ENCODE measurements at regions not wholly inside any gene's neighbourhood (a gene's known extent, or its start where the extent isn't known, plus 50 kb on each side); places are given as distances from the start of the nearest gene placed in this dataset.

DNA sequence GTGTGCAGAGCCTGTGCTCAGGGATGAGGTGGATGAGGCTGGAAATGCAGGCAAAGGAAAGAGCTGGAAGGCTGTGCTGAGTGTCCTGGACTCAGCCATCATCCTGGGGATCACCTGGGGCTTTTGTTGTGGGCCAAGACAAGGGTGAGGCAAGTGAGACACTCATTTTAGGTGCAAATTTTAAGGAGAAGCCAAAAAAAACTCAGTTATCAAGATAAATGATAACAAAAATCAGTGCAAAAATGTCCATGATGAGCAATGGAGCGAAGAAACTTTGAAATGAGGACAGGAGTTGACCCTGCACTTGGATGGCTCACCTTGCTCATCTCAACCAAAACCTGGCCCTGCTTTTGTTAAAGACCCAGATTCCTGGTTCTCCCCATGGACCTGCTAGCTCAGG is 141.9 kb downstream of the MYCN start:
- no peak for DNase-seq (ENCODE audit: low spot score)

DNA sequence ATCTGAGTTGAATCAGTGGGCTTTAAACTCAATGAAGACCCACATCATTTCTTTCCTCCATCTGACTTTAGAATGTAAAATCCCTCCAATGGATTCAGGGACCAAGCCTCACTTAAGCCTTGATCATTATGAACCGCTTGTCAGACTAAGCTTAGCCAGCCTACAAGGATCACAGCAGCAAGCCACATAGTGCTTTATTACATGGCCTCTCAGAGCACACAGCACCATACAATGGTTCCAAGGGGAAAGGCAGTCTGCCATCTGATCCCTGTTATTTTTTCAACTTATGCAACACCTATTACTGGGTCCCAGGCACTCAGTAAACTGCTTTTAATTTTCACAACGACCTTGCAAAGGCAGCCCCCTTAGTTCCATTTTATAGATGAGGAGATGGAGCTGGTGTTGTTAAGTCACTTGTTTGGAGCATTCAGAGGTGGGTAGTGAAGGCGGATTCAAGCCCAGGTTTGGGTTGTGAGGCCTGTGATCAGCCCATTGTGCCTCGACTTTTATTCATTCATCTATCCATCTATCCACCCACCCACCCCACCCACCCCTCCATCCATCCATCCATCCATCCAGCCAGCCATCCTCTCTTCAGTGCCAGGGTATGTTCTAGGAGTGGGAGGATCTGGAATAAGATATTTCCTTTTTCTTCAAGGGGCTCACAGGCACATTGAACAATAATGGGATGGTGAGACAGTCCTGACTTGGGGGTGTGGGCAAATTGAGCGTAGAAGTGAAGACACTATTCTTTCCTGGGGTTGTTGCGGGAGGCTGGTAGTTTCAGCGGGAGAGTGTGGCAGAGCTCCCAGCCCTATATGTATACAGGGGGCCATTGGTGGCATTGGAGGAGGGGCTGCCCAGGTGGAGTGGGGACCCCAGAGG is 141.2 kb downstream of the MYCN start:
- no peak for DNase-seq (ENCODE audit: low spot score)

DNA sequence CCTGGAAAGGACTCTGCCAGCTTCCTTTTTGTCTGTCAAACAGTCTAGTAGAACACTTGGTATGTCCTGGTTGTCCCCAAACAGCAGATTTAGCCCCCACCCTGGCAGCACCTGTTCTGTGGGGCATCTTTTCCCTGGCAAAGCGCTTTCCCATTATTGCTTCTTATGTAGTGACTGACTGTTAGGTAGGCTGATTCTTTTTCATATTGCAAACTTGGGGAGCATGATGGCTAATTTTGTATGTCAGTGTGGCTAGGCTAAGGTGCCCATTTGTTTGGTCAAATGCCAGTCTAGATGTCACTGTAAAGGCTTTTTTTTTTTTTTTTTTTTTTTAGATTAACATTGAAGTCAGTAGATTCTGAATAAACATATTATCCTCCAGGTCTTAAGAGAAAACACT is 140.2 kb downstream of the MYCN start:
- no peak for DNase-seq (ENCODE audit: low spot score)

DNA sequence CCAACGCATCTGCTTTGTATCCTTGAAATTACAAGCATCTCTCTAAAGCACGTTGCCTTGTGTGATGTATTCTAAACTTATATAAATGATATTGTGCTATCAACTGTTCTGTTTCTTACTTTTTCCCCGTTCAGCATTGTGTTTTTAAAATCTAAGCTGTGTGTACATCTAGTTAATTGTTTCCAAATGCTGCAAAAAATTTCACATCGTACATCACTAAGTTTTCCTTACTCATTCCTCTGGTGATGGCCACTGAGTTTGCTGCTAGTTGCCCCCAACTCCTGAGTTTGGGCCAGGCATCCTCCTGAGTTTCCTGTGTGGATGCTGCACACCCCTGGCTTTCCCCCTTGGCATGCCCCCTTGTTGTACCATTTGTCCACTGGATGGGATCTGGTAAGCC is 139.7 kb downstream of the MYCN start:
- no peak for DNase-seq (ENCODE audit: low spot score)

DNA sequence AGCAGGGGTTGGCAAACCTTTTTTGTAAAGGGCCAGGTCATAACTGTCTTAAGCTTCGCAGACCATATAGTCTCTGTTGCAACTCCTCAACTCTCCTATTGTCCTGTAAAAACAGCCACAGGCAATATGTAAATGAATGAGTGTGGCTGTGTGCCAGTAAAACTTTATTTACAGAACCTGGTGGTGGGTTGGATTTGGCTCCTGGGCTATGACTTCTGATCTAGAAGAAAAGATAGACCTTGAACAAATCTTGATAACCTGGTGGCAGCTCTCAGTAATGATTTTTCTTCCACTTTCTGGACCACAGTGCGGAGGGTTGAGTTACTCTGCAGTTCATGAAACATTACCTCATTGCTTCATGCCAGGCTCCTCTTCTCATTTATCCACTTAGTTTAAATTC is 139.3 kb downstream of the MYCN start:
- DNase-seq (ENCODE audit: low spot score): no peak

DNA sequence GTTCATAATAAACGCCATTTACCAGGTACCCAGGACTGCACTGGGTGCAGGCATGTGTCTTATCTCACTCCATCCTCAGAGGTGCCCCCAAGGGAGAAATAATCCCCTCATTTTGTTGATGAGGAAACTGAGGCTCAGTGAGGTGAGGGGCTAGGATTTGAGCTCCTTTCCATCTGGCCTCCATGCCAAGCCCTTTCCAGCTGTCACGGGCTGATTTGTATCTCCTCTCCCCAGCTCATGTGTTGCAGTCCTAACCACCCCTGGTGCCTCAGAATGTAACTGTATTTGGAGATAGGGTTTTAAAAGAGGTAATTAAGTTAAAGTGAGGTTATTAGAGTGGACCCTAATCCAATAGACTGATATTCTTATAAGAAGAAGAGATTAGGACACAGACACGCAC is 137.3 kb downstream of the MYCN start:
- DNase-seq (ENCODE audit: low spot score): no peak

DNA sequence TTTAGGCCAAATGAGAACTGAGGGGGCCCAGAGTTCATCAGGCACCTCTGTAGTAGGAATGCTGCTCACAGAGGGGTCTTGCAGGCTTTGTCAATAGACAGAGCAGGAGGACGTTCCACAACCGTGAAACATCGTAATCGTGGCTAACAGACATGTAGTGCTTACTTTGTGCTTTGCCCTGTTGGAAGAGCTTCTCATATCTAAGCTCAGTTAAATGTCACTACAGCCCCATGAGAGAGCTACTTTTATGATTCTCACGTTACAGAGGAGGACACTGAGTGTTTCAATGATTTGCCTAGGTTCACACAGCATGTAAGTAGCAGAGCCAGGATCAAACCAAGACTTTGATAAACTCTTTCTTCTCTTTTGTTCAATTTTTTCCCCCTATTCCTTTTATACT is 136.6 kb downstream of the MYCN start:
- DNase-seq (ENCODE audit: low spot score): no peak

DNA sequence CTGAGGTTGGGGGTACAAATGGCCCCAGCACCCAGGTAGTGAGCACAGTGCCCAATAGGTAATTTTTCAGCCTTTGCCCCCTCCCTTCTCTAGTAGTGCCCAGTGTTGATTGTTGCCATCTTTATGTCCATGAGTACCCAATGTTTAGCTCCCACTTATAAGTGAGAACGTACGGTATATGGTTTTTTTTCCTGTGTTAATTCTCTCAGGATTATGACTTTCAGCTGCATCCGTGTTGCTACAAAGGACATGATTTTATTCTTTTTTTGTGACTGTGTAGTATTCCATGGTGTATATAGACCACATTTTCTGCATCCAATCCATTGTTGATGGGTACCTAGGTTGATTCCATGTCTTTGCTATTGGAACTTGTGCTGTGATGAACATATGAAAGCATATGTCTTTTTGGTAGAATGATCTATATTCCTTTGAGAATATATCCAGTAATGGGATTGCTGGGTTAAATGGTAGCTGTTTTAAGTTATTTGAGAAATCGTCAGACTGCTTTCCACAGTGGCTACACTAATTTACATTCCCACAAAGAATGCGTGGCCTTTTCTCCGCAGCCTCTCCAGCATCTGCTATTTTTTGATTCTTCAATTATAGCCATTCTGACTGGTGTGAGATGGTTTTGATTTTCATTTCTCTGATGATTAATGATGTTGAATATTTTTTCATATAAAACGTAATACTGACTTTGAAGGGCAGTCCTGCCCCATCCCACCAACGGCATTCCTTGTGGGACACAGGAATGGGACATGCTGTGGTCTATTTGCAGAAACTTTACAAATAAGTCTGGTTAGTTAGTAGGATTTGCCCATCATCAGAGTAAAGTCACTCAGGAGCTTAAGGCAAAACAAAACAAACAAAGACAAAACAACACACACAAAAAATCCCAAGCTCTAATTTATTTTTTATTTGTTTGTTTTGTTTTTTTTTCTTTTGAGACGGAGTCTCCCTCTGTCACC is 135.0 kb downstream of the MYCN start:
- DNase-seq (ENCODE audit: low spot score): no peak

DNA sequence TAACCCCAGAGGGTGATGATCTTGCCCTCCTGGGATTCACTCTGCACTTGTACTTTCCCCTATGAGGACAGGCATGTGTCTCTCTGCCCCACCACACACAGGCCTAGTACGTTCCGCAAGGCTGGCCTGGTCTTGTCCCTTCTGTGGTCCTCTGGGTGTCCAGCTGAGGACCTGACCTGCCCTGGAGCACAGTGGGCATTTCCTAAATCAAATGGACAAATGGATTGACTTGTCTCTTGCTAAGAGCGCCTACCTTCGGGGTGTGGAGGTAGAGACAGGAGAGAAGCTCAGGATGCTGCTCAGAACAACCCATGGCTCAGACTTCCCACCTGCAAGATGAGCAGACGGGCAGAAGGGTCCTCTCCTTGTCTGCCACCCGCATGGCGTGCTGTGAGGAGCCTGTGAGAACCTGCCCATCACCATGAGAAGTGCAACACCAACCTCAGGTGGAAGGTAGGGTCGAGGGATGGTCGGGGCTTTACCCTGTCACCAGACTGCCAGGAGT is 133.6 kb downstream of the MYCN start:
- no peak for DNase-seq (ENCODE audit: low spot score)

DNA sequence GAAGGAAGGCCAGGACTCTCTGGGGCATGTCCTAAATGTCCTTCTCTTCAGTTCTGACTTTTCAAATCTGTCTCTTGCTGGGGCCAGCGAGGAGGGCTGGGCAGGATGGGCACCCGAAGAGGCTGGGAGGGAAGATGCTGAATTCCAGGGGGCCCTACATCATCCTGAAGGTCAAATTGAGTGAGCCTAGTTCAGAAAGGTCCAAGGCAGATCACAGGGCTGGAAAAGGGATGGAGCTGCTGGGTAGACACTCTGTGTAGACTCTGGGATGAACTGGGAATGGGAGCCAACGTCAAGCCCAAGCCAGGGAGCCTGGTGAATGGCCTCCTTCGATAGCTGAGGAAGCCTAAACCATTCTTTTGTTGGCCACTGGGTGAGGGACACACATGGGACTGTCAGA is 133.1 kb downstream of the MYCN start:
- no peak for DNase-seq (ENCODE audit: low spot score)

DNA sequence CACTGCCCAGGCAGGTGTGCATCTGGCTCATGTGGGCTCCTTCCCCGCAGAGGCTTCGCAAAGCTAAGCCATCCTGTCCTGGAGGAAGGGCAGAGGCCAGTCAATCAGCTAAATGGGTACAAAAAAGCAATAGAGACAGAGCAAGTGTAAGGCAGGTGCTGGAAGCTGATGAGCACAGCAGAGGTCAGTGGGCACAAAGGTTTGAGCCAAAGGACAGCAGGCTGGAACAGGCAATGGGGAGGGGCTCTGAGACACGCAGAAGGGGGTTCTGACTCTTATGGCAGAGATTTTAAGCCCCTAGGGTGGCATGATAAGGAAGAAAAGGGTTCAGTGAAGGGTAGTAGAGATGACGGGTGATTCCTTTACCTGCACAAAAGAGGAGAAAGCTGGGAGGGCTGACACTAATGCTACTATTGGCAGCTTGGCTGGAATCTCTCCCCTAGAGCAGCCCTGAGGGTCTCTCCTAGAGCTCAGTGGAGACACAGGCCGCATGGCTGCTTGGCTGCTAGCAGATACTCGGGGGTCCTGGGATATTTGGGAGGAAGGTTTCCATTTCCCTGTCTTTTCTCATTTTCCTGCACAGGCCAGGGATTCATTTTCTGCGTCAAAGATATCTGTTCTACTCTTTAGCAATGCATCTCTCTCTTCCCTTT is 132.4 kb downstream of the MYCN start:
- no peak for DNase-seq (ENCODE audit: low spot score)

DNA sequence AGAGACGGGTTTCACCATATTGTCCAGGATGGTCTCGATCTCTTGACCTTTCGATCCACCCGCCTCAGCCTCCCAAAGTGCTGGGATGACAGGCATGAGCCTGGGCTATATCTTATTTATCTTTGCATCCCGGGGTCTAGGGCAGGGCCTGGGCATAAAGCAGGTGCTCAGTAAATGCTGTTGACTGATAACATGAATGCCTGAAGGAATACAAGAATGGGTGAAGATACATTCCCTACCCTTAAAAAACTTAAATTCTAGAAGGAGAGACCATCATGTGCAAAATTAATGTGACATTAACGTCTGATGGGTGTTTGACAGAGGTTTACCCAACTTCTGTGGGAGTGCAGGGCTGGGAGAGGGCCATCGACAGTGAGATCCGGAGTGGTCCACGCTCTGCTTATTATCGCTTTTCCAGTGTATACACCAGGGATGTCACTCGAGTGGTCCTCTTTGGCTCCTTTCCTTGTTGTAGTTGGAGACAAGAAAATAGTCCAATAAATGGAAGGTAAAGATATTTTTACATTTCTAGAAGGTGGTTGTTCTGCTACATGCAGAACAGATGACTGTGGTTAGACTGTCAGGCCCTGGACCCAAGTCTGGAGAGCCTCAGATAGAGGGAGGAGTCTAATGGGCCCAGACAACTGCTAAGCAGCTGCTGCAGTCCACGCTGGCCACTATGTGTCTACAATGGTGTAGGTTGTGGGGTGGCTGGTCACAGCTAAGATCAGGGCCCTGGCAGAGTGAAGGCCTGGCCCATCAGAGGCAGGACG is 131.7 kb downstream of the MYCN start:
- DNase-seq (ENCODE audit: low spot score): no peak

DNA sequence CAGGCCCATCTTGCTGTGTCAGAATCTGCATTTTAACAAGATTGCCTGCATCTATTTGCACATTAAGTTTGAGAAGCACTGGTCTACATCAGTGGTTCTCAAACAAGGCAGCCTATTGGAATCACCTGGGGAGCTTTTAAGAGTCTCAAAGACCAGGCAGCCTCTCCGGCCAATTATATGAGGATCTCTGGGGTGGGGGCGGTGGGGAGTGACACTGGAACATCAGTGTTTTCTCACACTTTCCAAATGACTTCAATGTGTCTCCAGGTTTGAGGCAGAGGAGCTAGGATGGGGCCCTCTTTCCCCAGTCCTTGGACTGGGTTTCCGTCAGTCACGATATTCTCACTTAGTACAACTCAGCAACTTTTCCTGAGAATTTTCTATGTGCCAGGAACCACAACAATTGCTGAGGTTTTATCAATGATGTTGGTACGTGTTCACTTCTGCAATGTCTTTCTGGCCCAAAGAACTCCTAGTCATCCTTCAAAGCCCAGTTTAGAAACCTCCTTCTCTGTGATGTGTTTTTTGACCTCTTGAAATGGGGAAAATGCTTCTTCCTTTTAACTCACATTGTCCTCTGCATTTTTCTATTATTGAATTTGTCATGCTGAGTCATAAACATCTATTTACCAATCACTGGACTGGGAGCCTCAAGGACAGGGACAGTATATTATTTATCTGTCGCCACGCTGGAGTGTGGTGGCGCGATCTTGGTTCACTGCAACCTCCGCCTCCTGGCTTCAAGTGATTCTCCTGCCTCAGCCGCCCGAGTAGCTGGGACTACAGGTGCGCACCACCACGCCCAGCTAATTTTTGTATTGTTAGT is 130.9 kb downstream of the MYCN start:
- no peak for DNase-seq (ENCODE audit: low spot score)

DNA sequence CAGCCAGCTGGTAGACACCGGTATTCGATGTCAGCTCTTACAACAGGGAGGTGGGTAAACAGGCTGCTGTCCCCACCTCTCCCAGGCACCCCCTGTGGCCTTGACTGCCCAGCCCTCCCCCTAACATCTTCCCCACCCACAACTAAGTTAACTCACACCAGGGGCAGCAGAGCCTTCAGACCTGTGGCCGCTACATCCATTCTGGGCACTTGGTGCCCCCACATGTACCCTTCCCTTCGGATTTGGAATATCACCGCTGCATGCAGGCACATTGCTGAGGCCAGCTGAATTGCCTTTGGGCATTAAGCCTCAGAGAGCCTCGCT is 130.3 kb downstream of the MYCN start:
- no peak for DNase-seq (ENCODE audit: low spot score)

DNA sequence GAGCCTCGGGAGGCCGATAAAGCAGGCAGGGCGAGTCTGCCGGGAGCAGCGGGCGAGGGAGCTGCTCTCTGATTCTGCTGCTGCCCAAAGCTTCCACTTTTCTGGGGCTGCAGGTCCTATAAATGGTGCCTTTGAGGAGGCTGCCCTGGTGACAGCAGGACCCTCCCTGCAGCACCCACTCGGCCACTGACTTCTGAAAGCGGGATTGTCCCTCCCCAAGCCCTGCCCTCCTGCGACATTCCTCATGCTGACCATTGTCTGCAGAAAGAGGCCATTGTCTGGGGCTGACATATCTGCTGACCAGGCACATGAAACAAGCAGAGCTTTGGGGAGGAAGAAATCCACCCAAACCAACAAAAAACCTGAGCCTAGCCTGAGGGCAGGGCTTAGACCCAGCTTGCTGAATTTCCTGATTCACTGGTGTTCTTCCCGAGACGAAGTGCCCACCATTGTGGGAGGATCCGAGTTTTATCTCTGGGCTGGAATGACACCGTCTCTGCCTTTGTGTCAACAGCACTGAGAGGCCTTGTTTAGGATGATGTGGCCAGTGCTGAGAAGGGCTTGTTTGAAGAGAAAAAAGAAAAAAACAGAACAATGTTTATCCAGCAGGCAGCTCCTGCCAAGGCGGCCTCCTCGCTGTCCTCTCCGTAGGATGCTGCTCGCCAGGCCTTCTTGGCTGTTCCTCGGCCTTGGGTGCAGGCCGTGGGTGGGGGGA is 129.7 kb downstream of the MYCN start:
- DNase-seq (ENCODE audit: low spot score): no peak

DNA sequence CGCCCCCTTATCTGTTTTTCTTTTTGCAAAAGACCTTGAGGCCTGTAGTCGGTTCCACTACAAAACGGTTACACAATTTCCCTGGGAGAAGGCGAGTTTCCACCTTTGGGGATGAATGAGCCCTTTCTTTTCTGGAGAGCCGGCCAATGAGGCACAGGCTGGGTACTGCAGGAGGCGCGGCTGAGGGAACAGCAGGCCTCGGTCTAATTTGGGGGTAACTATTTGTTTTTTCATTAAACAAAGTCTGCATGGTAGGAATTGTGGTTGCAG is 129.2 kb downstream of the MYCN start:
- no peak for DNase-seq (ENCODE audit: low spot score)

DNA sequence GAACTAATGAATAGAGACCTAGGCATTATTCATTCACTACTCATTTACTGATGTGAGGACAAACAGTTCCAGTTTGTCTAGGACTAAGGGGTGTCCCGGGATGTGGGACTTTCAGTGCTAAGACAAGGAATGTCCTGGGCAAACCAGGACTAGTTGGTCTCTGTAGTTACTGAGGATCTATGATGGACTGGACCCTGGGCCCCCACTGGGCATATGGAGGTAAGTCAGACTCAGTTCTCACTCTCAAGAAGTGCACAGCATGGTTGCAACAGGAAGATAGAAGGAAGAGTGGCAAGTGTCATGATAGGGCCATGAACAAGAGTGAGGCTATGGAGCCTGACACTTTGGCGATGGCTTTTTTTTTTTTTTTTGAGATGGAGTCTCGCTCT is 128.2 kb downstream of the MYCN start:
- DNase-seq (ENCODE audit: low spot score): no peak

DNA sequence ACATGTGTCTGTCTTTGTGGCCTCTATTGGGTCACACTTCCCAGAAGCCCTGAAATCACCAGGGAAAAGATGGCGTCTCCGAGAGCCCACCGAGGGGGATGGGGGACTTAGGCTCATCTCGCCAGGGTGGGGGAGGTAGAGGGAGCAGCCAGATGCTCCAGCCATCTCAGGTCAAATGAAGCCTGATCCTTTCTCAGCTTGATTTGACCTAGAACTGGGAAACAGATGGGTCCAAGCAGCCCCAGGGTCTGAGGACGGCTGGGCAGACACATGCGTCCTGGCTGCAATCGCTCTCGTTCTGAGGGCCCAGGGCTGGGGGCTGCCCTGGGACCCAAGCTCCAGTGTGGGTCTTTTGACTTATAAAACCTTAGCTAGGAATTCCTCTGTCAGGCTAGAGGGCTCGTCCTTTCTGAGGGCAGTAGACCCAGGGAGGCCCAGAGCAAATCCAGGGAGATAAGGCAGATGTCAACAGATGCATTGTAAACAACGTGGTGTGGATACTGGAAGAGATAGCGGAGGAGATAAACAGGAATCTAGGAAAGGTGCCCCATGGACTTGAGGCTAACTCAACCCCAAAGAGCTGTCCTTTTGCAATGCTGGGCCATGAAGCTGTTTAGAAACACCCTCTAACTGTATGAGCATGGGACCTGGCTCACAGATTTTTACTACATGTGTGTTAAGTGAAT is 127.7 kb downstream of the MYCN start:
- no peak for DNase-seq (ENCODE audit: low spot score)

DNA sequence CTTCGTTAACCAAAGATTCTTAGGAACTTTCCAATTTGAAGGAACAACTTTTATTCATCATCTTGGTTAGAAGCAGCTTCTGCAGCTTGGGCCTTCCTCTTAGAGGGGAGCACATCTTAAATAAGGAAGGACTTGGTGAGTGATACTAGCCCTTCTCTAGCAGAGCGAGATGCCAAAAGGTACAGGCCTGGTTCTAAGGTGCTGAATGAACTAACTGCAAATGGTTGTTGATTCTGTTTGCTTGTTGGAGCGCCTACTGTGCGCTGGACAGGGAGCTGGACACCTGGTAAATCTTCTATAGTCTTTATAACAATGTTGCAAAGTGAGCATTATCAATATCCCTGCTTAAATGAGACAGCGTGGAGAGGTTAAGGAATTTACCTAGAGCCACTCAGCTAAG is 127.1 kb downstream of the MYCN start:
- DNase-seq (ENCODE audit: low spot score): no peak

DNA sequence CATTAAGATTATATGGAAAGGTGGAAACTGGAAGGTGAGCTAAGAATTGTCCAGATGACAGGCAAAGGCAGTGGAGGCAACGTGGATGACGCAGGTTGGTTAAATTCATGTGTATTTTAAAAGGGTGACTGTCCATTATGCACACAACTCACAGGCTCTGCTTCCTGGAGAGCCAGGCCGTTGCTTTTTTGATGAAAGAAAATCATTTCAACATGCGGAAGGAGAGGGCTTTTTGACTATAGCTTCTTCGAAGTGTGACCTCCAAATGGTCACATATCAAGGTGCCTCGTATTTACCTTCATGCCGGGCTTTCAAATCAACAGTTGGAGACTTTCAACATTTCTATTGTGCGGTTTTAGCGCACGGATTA is 126.7 kb downstream of the MYCN start:
- DNase-seq (ENCODE audit: low spot score): no peak

Data from kidney capillary endothelial cell (primary cell).